ENCODE measurements at regions not wholly inside any gene's neighbourhood (a gene's known extent, or its start where the extent isn't known, plus 50 kb on each side); places are given as distances from the start of the nearest gene placed in this dataset.
"Not testable (repeated sequence)": the region's sequence is repeated elsewhere in the genome, so short reads cannot be mapped to it uniquely, and the experiment has no call there.

DNA sequence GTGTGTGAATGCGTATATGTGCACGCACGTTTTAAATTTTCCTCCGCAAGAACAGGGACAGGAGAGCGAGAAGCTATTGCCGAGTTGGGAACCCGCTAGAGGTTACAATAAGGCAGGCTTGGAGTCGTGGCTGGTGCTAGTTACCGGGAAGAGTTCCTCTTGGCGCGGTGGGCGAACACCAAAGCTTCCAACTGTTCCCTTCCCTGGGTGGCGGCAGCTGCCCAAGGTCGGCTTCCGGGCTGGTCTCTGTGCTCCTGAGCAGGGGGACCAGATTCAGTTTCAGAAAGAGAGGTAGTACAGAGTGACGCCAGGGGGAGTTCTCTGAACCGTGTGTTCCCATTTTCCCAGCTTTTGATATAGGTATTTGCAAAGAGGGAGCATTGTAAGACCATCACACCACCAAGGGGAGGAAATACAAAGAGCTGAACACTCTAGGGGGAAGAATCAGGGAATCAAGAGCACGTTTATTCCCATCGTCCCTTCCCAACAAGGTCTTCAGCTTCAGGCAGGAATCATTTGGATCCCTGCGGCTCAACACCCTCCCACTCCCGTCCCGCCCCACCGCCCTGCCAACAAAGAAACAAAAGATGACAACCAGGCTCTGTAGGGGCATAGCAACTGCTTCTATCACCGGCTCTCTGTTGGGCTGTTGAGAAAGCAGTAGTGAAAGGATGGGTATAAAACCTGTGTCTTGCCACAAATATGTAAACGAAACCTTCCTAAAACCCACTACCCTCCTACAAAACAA lies 113.6 kb upstream of the TEX13C start:
- H3K4me3 ChIP-seq (ENCODE audit: low read depth, low read length) = no peak overlapping the region
- TF ChIP-seq, protein P1, sequence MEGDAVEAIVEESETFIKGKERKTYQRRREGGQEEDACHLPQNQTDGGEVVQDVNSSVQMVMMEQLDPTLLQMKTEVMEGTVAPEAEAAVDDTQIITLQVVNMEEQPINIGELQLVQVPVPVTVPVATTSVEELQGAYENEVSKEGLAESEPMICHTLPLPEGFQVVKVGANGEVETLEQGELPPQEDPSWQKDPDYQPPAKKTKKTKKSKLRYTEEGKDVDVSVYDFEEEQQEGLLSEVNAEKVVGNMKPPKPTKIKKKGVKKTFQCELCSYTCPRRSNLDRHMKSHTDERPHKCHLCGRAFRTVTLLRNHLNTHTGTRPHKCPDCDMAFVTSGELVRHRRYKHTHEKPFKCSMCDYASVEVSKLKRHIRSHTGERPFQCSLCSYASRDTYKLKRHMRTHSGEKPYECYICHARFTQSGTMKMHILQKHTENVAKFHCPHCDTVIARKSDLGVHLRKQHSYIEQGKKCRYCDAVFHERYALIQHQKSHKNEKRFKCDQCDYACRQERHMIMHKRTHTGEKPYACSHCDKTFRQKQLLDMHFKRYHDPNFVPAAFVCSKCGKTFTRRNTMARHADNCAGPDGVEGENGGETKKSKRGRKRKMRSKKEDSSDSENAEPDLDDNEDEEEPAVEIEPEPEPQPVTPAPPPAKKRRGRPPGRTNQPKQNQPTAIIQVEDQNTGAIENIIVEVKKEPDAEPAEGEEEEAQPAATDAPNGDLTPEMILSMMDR (IDR thresholded peaks at IDR 0.05; ENCODE audit: borderline replicate concordance, insufficient read depth, low read depth, low read length) = no peak

DNA sequence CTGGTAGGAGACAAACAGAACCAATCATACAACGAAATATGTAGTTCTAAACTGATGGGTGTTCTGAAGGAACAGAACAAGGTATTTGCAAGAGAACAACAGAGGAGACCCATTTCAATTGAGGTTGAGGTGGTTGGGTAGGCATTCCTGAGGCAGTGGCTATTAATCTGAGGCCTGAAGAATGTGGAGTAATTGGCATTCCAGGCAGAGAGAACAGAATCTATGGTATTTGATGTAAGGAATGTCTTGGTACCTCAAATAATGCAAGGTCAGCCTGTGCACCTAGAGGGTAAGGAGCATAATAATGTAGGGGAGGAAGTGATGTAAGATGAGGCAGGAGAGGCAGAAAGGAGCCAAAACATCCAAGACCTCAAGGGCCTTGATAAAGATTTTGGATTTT lies 109.5 kb upstream of the TEX13C start:
- TF ChIP-seq, protein P1 (IDR thresholded peaks at IDR 0.05; ENCODE audit: borderline replicate concordance, insufficient read depth, low read depth, low read length) = no peak

DNA sequence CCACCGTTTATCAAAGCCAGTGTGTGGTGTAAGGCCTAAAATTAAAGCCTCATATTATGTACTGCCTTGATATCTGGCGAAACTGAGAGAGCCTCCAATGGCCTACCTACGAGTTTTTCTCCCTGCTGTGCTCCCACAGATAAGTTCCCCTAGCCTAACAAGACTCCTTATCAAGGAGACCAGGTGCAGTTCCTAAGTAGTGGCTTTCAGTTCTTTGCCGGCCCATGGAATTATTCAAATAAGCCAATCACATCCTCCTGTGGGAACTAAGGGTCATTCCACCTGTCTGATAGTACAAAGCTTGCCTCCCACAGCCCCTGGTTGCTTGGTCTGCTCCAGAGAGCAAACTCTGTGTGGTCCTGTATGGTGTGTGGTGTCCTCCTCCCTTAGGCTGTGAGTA lies 99.8 kb upstream of the TEX13C start:
- TF ChIP-seq, protein P1 (IDR thresholded peaks at IDR 0.05; ENCODE audit: borderline replicate concordance, insufficient read depth, low read depth, low read length) = no peak
- no peak overlapping the region for H3K4me3 ChIP-seq (ENCODE audit: low read depth, low read length)

More for the DNA sequence above, 109.5 kb upstream of the TEX13C start:
- no peak overlapping the region for H3K4me3 ChIP-seq (ENCODE audit: low read depth, low read length)

DNA sequence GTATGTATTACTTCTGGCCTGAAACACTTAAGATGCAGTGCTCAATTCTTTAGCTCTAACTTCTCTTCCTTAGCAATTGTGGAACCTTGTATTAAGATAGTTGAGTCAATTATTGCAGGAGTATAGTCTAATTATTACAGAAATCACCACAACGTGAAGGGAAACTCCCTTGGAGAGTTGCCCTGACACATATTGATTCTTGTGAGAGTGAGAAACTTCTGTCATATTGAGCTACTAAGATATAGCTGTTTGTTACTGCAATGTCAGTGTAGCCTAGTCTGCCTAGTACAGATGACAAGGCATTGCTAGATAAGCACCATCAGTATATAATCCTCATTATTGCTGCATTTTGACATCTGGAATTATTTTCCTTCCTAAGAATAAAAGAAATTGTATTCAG lies 82.7 kb upstream of the TEX13C start:
- TF ChIP-seq, protein P1 (IDR thresholded peaks at IDR 0.05; ENCODE audit: borderline replicate concordance, insufficient read depth, low read depth, low read length) = no peak

DNA sequence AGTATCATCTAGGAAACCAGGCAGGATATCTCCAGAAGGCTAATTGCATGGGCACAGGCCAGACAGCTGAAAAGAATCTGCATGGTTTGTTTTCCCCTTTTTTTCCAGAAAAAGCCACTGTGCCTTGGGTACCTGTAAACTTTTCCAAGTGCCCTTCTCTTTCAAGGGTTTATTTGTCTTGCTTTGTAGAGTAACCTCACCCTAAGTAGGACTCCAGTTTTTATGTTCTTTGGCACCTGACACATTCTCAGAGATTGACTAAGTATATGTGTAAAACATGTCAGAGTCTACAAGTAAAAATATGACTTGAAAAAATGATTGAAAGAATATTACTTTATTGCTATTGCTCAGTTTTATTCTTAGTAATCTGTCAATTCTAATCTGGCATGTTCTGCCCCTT lies 70.7 kb upstream of the TEX13C start:
- TF ChIP-seq, protein P1 (IDR thresholded peaks at IDR 0.05; ENCODE audit: borderline replicate concordance, insufficient read depth, low read depth, low read length) = no peak
- H3K4me3 ChIP-seq (ENCODE audit: low read depth, low read length) = no peak overlapping the region

More for the DNA sequence above, 82.7 kb upstream of the TEX13C start:
- H3K4me3 ChIP-seq (ENCODE audit: low read depth, low read length) = no peak overlapping the region

DNA sequence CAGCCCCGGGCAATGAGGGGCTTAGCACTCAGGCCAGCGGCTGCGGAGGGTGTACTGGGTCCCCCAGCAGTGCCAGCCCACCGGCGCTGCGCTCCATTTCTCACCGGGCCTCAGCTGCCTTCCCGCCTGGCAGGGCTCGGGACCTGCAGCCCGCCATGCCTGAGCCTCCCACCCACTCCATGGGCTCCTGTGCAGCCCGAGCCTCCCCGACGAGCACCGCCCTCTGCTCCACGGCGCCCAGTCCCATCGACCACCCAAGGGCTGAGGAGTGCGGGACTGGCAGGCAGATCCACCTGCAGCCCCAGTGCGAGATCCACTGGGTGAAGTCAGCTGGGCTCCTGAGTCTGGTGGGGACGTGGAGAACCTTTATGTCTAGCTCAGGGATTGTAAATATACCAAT lies 63.9 kb upstream of the TEX13C start:
- H3K4me3 ChIP-seq (ENCODE audit: low read depth, low read length) = not testable (repeated sequence)

DNA sequence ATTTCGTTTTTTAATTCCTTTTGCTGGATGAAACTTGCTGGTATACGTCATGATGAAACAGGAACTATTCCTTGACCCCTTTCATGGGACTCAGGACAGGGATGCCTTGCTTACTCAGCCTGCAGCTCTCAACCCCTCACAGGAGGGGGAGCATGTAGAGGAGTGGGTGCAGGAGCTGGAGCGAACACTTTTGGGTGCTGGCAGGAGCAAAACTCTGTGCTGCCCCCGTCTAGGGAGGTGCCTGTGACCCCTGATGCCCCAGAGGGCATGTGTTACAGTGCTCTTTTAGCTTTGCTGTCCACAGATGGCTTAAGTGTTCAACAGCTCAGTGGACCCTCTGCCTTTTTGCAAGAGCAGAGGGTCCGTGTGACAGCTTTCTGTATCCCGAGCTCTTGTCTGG lies 56.8 kb upstream of the TEX13C start:
- no peak overlapping the region for H3K4me3 ChIP-seq (ENCODE audit: low read depth, low read length)
- TF ChIP-seq, protein P1 (IDR thresholded peaks at IDR 0.05; ENCODE audit: borderline replicate concordance, insufficient read depth, low read depth, low read length) = no peak

All from GM12875 (cell line).